ENCODE measurements at regions not wholly inside any gene's neighbourhood (a gene's known extent, or its start where the extent isn't known, plus 50 kb on each side); places are given as distances from the start of the nearest gene placed in this dataset.

DNA sequence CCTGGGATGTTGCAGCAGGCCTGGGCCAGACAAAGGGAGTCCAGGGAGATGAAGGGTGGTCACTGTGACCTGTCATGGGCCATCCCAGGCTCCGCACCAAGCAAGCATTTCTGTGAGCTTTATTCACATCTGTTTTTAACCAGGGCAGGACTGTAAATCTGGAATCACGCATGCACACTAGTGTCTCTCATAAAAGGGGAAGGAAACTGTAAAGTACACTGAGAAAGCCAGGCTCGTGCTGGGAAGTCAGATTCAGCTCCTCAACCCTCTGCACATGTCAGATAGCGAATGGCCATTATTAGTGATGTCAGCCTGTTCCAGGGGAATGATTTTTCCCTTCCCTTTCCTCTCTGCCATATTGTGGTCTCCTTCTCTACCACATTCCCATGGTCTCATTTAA is 818.6 kb upstream of the RAB6C start:
- CTCF ChIA-PET: no interaction called here
- Mint-ChIP-seq H3K36me3 (no peaks in the 10 kb centered on the region), H3K4me1 (no peaks in the 10 kb centered on the region), H3K9me3 (peaks cover 0 to 5% (median 0%) of the 10 kb centered on the region in 5 donors), H3K27ac (no peak overlapping the region), H3K27me3 (peaks cover 0 to 5% of the 10 kb centered on the region in 2 donors), H3K4me3 (no peak overlapping the region)
- H3K36me3 ChIP-seq (ENCODE audit: insufficient read depth, low read length): no peaks in the 10 kb centered on the region
- H3K27me3 ChIP-seq (ENCODE audit: insufficient read depth, low read length, poor library complexity, severe bottlenecking): no peaks in the 10 kb centered on the region
- H3K27ac ChIP-seq (ENCODE audit: low read depth, low read length): no peak overlapping the region
- no peaks in the 10 kb centered on the region for H3K9me3 ChIP-seq (ENCODE audit: low read length)
- no peaks in the 10 kb centered on the region for H3K4me1 ChIP-seq (ENCODE audit: insufficient read depth, low read length)
- POLR2A ChIA-PET: no interaction called here
- no peak for DNase-seq
- H3K4me3 ChIP-seq (ENCODE audit: low read length): no peak overlapping the region

DNA sequence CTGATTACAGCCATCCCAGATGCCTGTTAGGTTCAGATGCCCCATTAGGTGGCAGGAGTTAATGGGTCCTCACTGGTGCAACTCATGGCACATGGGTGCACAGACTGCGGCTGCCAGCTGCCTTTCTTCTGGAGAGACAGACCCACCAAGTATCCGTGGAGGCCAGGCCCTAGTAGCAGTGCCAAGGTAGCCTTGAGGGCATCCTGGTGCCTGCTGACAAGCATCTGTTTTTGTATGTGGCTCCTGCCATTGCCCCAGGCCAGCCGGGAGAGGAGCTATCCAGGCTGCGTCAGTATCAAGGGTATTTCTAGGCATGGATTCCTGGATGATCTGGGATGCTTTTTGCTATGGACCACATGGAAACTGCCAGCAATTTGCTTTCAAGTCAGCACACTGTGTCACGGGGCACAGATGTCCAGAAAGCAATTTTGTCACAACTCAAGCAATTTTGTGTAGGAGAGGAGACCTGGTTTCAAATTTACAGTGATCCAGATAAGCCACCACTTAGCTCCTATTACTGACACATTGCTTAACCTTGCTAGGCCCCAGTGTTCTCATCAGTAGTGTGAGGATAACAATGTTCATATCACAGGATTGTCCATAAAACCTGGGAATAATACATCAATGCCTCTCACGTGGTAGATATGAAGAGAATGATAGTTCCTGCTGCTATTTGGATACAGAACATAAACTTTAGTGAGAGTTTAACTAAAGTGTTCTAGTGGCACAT is 815.1 kb upstream of the RAB6C start:
- DNase-seq: no peak
- Histone ChIP-seq H3K36me3 (ENCODE audit: insufficient read depth, low read length) (no peaks in the 10 kb centered on the region), H3K4me1 (ENCODE audit: insufficient read depth, low read length) (no peaks in the 10 kb centered on the region), H3K27me3 (ENCODE audit: insufficient read depth, low read length, poor library complexity, severe bottlenecking) (no peaks in the 10 kb centered on the region), H3K9me3 (ENCODE audit: low read length) (no peaks in the 10 kb centered on the region), H3K4me3 (ENCODE audit: low read length) (no peak overlapping the region), H3K27ac (ENCODE audit: low read depth, low read length) (no peak overlapping the region)
- no peak overlapping the region for H3K4me3 Mint-ChIP-seq
- ChIA-PET CTCF (no interaction called here), POLR2A (no interaction called here)
- H3K4me1 Mint-ChIP-seq: no peaks in the 10 kb centered on the region
- H3K27ac Mint-ChIP-seq: no peak overlapping the region
- peaks cover 0 to 5% (median 0%) of the 10 kb centered on the region in 5 donors for H3K9me3 Mint-ChIP-seq
- peaks cover 0 to 3% of the 10 kb centered on the region in 2 donors for H3K27me3 Mint-ChIP-seq
- no peaks in the 10 kb centered on the region for H3K36me3 Mint-ChIP-seq

DNA sequence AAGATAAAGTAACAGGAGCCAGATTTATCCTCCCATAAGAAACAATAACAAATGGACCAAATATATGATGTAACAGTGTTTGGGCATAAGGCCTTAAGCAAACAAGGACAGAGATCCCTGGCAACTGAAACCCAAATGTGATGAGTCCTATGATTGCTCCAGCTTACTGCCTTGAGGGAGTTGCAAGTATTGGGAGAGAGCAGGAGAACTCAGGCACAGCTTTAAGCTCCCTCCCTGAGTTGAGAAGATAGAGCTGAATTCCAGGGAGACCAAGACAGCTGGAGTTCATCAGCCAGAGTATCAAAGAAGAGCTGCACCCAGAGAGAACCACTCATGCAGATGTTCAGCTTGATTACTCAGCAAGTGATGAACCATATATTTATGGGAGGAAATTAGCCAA is 814.5 kb upstream of the RAB6C start:
- Mint-ChIP-seq H3K4me3 (no peak overlapping the region), H3K36me3 (no peaks in the 10 kb centered on the region), H3K27me3 (peaks cover 0 to 3% of the 10 kb centered on the region in 2 donors), H3K27ac (no peak overlapping the region), H3K4me1 (no peaks in the 10 kb centered on the region), H3K9me3 (peaks cover 0 to 5% (median 0%) of the 10 kb centered on the region in 5 donors)
- CTCF ChIA-PET: no interaction called here
- H3K27ac ChIP-seq (ENCODE audit: low read depth, low read length): no peak overlapping the region
- POLR2A ChIA-PET: no interaction called here
- H3K4me3 ChIP-seq (ENCODE audit: low read length): no peak overlapping the region
- no peaks in the 10 kb centered on the region for H3K9me3 ChIP-seq (ENCODE audit: low read length)
- no peaks in the 10 kb centered on the region for H3K36me3 ChIP-seq (ENCODE audit: insufficient read depth, low read length)
- H3K27me3 ChIP-seq (ENCODE audit: insufficient read depth, low read length, poor library complexity, severe bottlenecking): no peaks in the 10 kb centered on the region
- no peaks in the 10 kb centered on the region for H3K4me1 ChIP-seq (ENCODE audit: insufficient read depth, low read length)
- no peak for DNase-seq

DNA sequence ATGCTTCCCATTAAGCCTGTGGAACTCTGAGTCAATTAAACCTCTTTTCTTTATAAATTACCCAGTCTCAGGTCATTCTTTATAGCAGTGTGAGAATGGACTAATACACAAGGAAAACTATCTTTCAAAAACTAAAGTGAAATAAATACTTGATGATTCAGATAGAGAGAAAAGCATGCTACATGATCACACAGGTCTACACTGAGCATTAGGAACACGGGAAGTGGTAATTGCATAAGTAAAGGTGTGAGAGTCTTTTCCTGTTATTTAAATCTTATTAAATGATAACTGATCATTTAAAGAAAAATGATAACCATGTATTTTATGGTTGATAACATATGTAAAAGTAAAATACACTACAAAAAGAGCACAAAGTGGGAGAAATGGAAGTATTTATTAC is 812.0 kb upstream of the RAB6C start:
- ChIA-PET POLR2A (no interaction called here), CTCF (no interaction called here)
- Mint-ChIP-seq H3K36me3 (no peaks in the 10 kb centered on the region), H3K27ac (no peak overlapping the region), H3K27me3 (peaks cover 0 to 3% of the 10 kb centered on the region in 2 donors), H3K4me1 (no peaks in the 10 kb centered on the region), H3K9me3 (peaks cover 0 to 5% (median 0%) of the 10 kb centered on the region in 5 donors), H3K4me3 (no peak overlapping the region)
- Histone ChIP-seq H3K4me3 (ENCODE audit: low read length) (no peak overlapping the region), H3K36me3 (ENCODE audit: insufficient read depth, low read length) (no peaks in the 10 kb centered on the region), H3K27me3 (ENCODE audit: insufficient read depth, low read length, poor library complexity, severe bottlenecking) (no peaks in the 10 kb centered on the region), H3K9me3 (ENCODE audit: low read length) (no peaks in the 10 kb centered on the region), H3K27ac (ENCODE audit: low read depth, low read length) (no peak overlapping the region), H3K4me1 (ENCODE audit: insufficient read depth, low read length) (no peaks in the 10 kb centered on the region)
- DNase-seq: no peak

DNA sequence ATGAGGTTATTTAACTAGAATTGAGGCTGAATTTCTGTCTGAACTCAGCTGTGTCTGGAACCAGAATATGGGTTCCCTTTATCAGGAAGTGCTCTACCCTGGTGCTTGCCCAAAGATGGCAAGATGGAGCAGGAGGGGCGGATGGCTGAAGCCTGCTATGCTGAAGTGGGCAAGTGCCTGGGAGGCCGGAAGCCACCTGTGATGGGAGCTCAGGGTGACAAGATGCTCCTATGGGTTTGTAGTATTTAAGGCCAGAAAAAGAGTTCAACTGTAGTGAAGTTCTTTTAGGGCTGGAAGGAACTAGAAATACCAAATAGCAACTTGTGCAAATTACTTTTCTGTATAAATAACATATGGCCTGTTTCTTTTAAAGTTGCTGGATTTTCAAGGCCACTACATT is 808.9 kb upstream of the RAB6C start:
- Mint-ChIP-seq H3K4me1 (no peaks in the 10 kb centered on the region), H3K9me3 (peaks cover 0 to 5% (median 0%) of the 10 kb centered on the region in 5 donors), H3K36me3 (no peaks in the 10 kb centered on the region), H3K4me3 (no peak overlapping the region), H3K27ac (no peak overlapping the region), H3K27me3 (peaks cover 0 to 3% of the 10 kb centered on the region in 2 donors)
- ChIA-PET POLR2A (no interaction called here), CTCF (no interaction called here)
- Histone ChIP-seq H3K9me3 (ENCODE audit: low read length) (no peaks in the 10 kb centered on the region), H3K27me3 (ENCODE audit: insufficient read depth, low read length, poor library complexity, severe bottlenecking) (no peaks in the 10 kb centered on the region), H3K4me3 (ENCODE audit: low read length) (no peak overlapping the region), H3K36me3 (ENCODE audit: insufficient read depth, low read length) (no peaks in the 10 kb centered on the region), H3K27ac (ENCODE audit: low read depth, low read length) (no peak overlapping the region), H3K4me1 (ENCODE audit: insufficient read depth, low read length) (no peaks in the 10 kb centered on the region)
- no peak for DNase-seq

DNA sequence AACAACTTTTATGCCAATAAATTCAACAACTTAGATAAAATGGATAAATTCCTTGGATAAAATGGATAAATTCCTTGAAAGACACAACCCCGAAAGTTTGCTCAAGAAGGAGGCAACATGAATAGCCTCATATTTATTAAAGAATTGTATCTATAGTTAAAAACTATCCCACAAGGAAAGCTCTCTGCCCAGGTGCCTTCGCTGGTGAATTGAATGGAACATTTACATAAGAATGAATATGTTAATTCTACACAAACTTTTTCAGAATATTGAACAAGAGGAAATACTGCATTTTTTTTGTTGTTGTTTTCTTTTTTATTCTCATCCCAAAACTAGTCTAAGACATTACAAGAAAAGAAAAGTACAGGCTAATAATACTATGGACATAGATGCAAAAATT is 805.3 kb upstream of the RAB6C start:
- no peak for DNase-seq
- Histone ChIP-seq H3K27me3 (ENCODE audit: insufficient read depth, low read length, poor library complexity, severe bottlenecking) (no peaks in the 10 kb centered on the region), H3K4me1 (ENCODE audit: insufficient read depth, low read length) (no peaks in the 10 kb centered on the region), H3K27ac (ENCODE audit: low read depth, low read length) (no peak overlapping the region), H3K9me3 (ENCODE audit: low read length) (no peaks in the 10 kb centered on the region), H3K36me3 (ENCODE audit: insufficient read depth, low read length) (no peaks in the 10 kb centered on the region), H3K4me3 (ENCODE audit: low read length) (no peak overlapping the region)
- Mint-ChIP-seq H3K36me3 (no peaks in the 10 kb centered on the region), H3K27me3 (no peaks in the 10 kb centered on the region), H3K27ac (no peak overlapping the region), H3K9me3 (peaks cover 0 to 4% (median 3%) of the 10 kb centered on the region in 5 donors), H3K4me3 (no peak overlapping the region), H3K4me1 (no peaks in the 10 kb centered on the region)
- ChIA-PET POLR2A (no interaction called here), CTCF (no interaction called here)

DNA sequence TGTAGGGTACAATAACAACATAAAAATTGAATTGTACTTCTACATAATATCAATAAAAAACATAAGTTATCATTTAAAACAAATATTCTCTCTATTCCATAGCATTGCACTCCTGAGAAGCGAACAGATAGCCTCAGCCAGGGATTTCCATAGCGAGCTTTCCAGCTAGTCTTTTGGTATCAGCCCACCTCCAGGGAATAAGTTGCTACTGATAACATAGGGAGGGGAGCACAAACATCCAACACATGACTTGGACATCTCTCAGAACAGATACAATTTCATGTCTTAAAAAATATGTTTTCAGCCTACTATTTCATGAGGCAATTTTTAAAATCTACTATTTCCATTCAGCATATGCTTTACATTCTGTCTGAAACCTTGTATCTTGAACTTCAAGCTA is 804.4 kb upstream of the RAB6C start:
- no peaks in the 10 kb centered on the region for H3K9me3 ChIP-seq (ENCODE audit: low read length)
- H3K4me3 ChIP-seq (ENCODE audit: low read length): no peak overlapping the region
- peaks cover 0 to 4% (median 3%) of the 10 kb centered on the region in 5 donors for H3K9me3 Mint-ChIP-seq
- no peak for DNase-seq
- no peak overlapping the region for H3K27ac ChIP-seq (ENCODE audit: low read depth, low read length)
- H3K4me1 ChIP-seq (ENCODE audit: insufficient read depth, low read length): no peaks in the 10 kb centered on the region
- ChIA-PET CTCF (no interaction called here), POLR2A (no interaction called here)
- no peaks in the 10 kb centered on the region for H3K27me3 Mint-ChIP-seq
- no peak overlapping the region for H3K4me3 Mint-ChIP-seq
- no peaks in the 10 kb centered on the region for H3K36me3 Mint-ChIP-seq
- no peaks in the 10 kb centered on the region for H3K4me1 Mint-ChIP-seq
- no peak overlapping the region for H3K27ac Mint-ChIP-seq
- no peaks in the 10 kb centered on the region for H3K27me3 ChIP-seq (ENCODE audit: insufficient read depth, low read length, poor library complexity, severe bottlenecking)
- no peaks in the 10 kb centered on the region for H3K36me3 ChIP-seq (ENCODE audit: insufficient read depth, low read length)

DNA sequence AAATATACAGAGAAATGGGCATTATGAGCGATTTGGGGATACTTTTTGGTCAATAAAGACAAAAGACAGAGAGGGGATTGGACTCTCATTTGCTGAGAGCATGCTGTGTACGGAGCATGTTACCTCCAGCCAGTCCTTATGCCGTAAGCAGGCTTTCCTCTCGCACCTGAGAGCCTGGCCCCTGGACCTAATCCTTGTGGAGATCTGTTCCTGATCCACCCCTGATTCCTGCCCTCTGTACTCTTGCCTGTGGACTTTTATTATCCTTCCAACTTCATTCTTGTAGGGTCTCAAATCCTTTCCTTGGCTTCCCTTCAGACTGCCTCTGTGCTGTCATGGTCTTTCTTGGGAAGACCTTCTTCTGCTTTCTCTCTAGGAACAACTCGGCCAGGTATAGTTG is 803.1 kb upstream of the RAB6C start:
- no peaks in the 10 kb centered on the region for H3K4me1 Mint-ChIP-seq
- H3K36me3 Mint-ChIP-seq: no peaks in the 10 kb centered on the region
- no peaks in the 10 kb centered on the region for H3K27me3 Mint-ChIP-seq
- CTCF ChIA-PET: no interaction called here
- no peak for DNase-seq
- Histone ChIP-seq H3K27ac (ENCODE audit: low read depth, low read length) (no peak overlapping the region), H3K4me1 (ENCODE audit: insufficient read depth, low read length) (no peaks in the 10 kb centered on the region), H3K27me3 (ENCODE audit: insufficient read depth, low read length, poor library complexity, severe bottlenecking) (no peaks in the 10 kb centered on the region), H3K4me3 (ENCODE audit: low read length) (no peak overlapping the region), H3K9me3 (ENCODE audit: low read length) (no peaks in the 10 kb centered on the region), H3K36me3 (ENCODE audit: insufficient read depth, low read length) (no peaks in the 10 kb centered on the region)
- H3K27ac Mint-ChIP-seq: no peak overlapping the region
- H3K9me3 Mint-ChIP-seq: peaks cover 0 to 4% (median 3%) of the 10 kb centered on the region in 5 donors
- POLR2A ChIA-PET: no interaction called here
- H3K4me3 Mint-ChIP-seq: no peak overlapping the region

DNA sequence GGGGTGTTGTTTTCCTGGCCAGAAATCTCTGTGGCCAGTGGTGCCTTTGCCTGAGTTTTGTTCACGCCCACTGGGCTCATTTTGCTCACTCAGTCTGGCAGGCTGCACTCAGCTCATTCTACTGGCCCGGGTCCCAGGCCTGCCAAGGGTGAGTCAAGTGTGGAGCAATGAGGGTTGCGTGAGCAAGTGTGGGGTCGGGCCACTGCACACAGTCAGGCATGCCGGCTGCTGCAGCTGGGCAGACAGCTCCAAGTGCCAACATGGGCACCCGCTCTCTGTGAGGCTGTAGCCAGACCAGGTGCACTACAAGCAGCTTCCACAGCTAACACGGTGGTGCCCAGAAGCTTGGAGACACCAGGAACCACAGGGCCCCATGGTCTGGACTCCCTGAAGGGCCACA is 801.1 kb upstream of the RAB6C start:
- no peak overlapping the region for H3K27ac ChIP-seq (ENCODE audit: low read depth, low read length)
- H3K4me1 Mint-ChIP-seq: no peaks in the 10 kb centered on the region
- no peaks in the 10 kb centered on the region for H3K36me3 ChIP-seq (ENCODE audit: insufficient read depth, low read length)
- no peaks in the 10 kb centered on the region for H3K27me3 ChIP-seq (ENCODE audit: insufficient read depth, low read length, poor library complexity, severe bottlenecking)
- H3K27me3 Mint-ChIP-seq: no peaks in the 10 kb centered on the region
- H3K4me3 ChIP-seq (ENCODE audit: low read length): no peak overlapping the region
- no peaks in the 10 kb centered on the region for H3K36me3 Mint-ChIP-seq
- ChIA-PET POLR2A (no interaction called here), CTCF (no interaction called here)
- H3K9me3 Mint-ChIP-seq: peaks cover 0 to 4% (median 3%) of the 10 kb centered on the region in 5 donors
- no peak overlapping the region for H3K27ac Mint-ChIP-seq
- H3K4me3 Mint-ChIP-seq: no peak overlapping the region
- no peak for DNase-seq
- H3K4me1 ChIP-seq (ENCODE audit: insufficient read depth, low read length): no peaks in the 10 kb centered on the region
- H3K9me3 ChIP-seq (ENCODE audit: low read length): no peaks in the 10 kb centered on the region
